Osteoblast (primary cell): ENCODE measurements at regions not wholly inside any gene's neighbourhood (a gene's known extent, or its start where the extent isn't known, plus 50 kb on each side); places are given as distances from the start of the nearest gene placed in this dataset.

Experiments used
- DNase-seq: peaks from one replicate; pipeline ENCODE4 v3.0.0; 2011; ENCODE audit warnings: low spot score, mixed read lengths; ENCODE audit not compliant: insufficient read length; ENCODE audit errors: missing footprints
- H2AFZ ChIP-seq: 2 replicates; pipeline ENCODE4 v1.6.0; 2011; ENCODE audit warnings: mild to moderate bottlenecking, low read length
- H3K27ac ChIP-seq: 2 replicates; pipeline ENCODE4 v1.5.1; 2011; ENCODE audit warnings: mild to moderate bottlenecking, low read depth, low read length, moderate library complexity
- H3K27me3 ChIP-seq: 2 replicates; pipeline ENCODE4 v1.6.0; 2012; ENCODE audit warnings: mild to moderate bottlenecking, control low read depth, inconsistent platforms, low read length, moderate library complexity; ENCODE audit not compliant: insufficient read depth
- H3K36me3 ChIP-seq: 2 replicates; pipeline ENCODE4 v1.5.1; 2011; ENCODE audit warnings: mild to moderate bottlenecking, low read length, control low read depth, moderate library complexity; ENCODE audit not compliant: insufficient read depth
- H3K4me1 ChIP-seq: 2 replicates; pipeline ENCODE4 v1.5.1; 2011; ENCODE audit warnings: mild to moderate bottlenecking, low read length, control low read depth, moderate library complexity; ENCODE audit not compliant: insufficient read depth
- H3K4me2 ChIP-seq: 2 replicates; pipeline ENCODE4 v1.6.0; 2011; ENCODE audit warnings: mild to moderate bottlenecking, low read length; ENCODE audit not compliant: insufficient read depth
- H3K4me3 ChIP-seq: fragments of 200-600 bp; sonication (generic); 3 replicates; pipeline ENCODE4 v1.5.1; 2012; ENCODE audit warnings: mild to moderate bottlenecking, low read length, inconsistent platforms; ENCODE audit not compliant: insufficient read depth
- H3K79me2 ChIP-seq: 2 replicates; pipeline ENCODE4 v1.6.0; 2012; ENCODE audit warnings: mild to moderate bottlenecking, low read length, control low read depth, inconsistent platforms; ENCODE audit not compliant: insufficient read depth
- H3K9me3 ChIP-seq: 2 replicates; pipeline ENCODE4 v1.5.1; 2011; ENCODE audit warnings: low read depth, low read length, control low read depth
- H4K20me1 ChIP-seq: 2 replicates; pipeline ENCODE4 v1.6.0; 2012; ENCODE audit warnings: mild to moderate bottlenecking, low read length, control low read depth; ENCODE audit not compliant: insufficient read depth
- CTCF ChIP-seq: IDR thresholded peaks from 2 replicates; pipeline ENCODE4 v1.5.1; 2011; ENCODE audit warnings: mild to moderate bottlenecking, low read depth, low read length, moderate library complexity; ENCODE audit errors: extremely low read depth

DNA sequence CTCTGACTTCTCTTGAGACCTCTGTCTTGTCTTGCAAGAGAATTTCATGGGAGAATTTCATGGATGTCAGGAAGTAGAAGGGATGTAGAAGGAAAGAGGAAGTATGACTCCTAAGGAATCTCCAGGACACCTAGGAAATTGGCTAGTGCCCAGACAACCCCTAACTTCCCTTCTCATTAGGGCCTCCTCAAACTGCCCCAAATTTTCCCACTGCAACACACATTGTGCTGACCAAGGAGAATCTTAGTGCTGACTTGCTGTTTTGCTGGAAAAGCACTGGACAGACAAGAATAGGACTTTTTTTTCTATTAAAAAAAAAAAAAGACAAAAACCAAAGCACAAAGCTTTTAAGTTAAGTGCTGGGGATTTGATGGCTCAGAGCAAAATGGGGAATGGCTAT, 236.1 kb upstream of the CADM1 start:
- Histone ChIP-seq H3K27ac (no peak overlapping the region), H4K20me1 (no peaks in the 10 kb centered on the region), H3K4me2 (no peak overlapping the region), H3K9me3 (no peaks in the 10 kb centered on the region), H3K4me1 (no peaks in the 10 kb centered on the region), H3K4me3 (no peak overlapping the region), H3K27me3 (no peaks in the 10 kb centered on the region), H3K36me3 (no peaks in the 10 kb centered on the region), H2AFZ (no peak overlapping the region), H3K79me2 (no peaks in the 10 kb centered on the region)
- DNase-seq: no peak
- TF ChIP-seq CTCF: no peak

- TF ChIP-seq CTCF: no peak
- H4K20me1 ChIP-seq: no peaks in the 10 kb centered on the region
- H3K4me3 ChIP-seq: no peak overlapping the region
- H2AFZ ChIP-seq: no peak overlapping the region
- H3K4me2 ChIP-seq: no peak overlapping the region
- no peak overlapping the region for H3K27ac ChIP-seq
- H3K4me1 ChIP-seq: no peaks in the 10 kb centered on the region
- no peaks in the 10 kb centered on the region for H3K9me3 ChIP-seq
- no peaks in the 10 kb centered on the region for H3K79me2 ChIP-seq
- no peaks in the 10 kb centered on the region for H3K36me3 ChIP-seq
- DNase-seq: no peak
- no peaks in the 10 kb centered on the region for H3K27me3 ChIP-seq
Measured at GRCh38 chr11:115739878-115740277, 235.7 kb upstream of the CADM1 start.

GRCh38 chr11:115739146-115739545, 234.9 kb upstream of the CADM1 start:
- Histone ChIP-seq H3K4me3 (no peak overlapping the region), H3K36me3 (no peaks in the 10 kb centered on the region), H3K27ac (no peak overlapping the region), H3K4me2 (no peak overlapping the region), H4K20me1 (no peaks in the 10 kb centered on the region), H3K4me1 (no peaks in the 10 kb centered on the region), H3K79me2 (no peaks in the 10 kb centered on the region), H2AFZ (no peak overlapping the region), H3K27me3 (no peaks in the 10 kb centered on the region), H3K9me3 (no peaks in the 10 kb centered on the region)
- DNase-seq: no peak
- no peak for TF ChIP-seq CTCF

- no peaks in the 10 kb centered on the region for H4K20me1 ChIP-seq
- DNase-seq: no peak
- H3K27me3 ChIP-seq: no peaks in the 10 kb centered on the region
- no peaks in the 10 kb centered on the region for H3K79me2 ChIP-seq
- H3K4me2 ChIP-seq: no peak overlapping the region
- H3K27ac ChIP-seq: no peak overlapping the region
- no peaks in the 10 kb centered on the region for H3K4me1 ChIP-seq
- H3K36me3 ChIP-seq: no peaks in the 10 kb centered on the region
- H3K9me3 ChIP-seq: no peaks in the 10 kb centered on the region
- no peak overlapping the region for H3K4me3 ChIP-seq
- no peak for TF ChIP-seq CTCF
- no peak overlapping the region for H2AFZ ChIP-seq
Measured at GRCh38 chr11:115737875-115738274, 233.7 kb upstream of the CADM1 start.
